Activated naive CD4-positive, alpha-beta T cell treated with anti-CD3 and anti-CD28 coated beads, Interleukin-2, amount 10 ng/mL, durations not matched to agents 7 days and 5 days (primary cell): ENCODE measurements at regions not wholly inside any gene's neighbourhood (a gene's known extent, or its start where the extent isn't known, plus 50 kb on each side); places are given as distances from the start of the nearest gene placed in this dataset.

ENCODE experiments used
- CTCF ChIA-PET: fragments of 350-600 bp; sonication (Branson Sonifier 250); formaldehyde crosslinking; loops from one replicate; lab custom pipeline; 2021; ENCODE audit warnings: antibody characterized with exemption; lab: Charles Lee
- DNase-seq: peaks from one replicate; pipeline ENCODE4 v3.0.0-alpha.2; 2020
- H3K27ac Mint-ChIP-seq: one replicate; pipeline ENCODE4 v1.8.0; 2021; ENCODE audit warnings: mild to moderate bottlenecking, moderate library complexity, mixed read lengths
- H3K27me3 Mint-ChIP-seq: one replicate; pipeline ENCODE4 v1.8.0; 2021; ENCODE audit warnings: mild to moderate bottlenecking, mixed read lengths
- H3K36me3 Mint-ChIP-seq: one replicate; pipeline ENCODE4 v1.8.0; 2021; ENCODE audit warnings: mixed read lengths
- H3K4me1 Mint-ChIP-seq: one replicate; pipeline ENCODE4 v1.8.0; 2021; ENCODE audit warnings: mixed read lengths
- H3K4me3 Mint-ChIP-seq: one replicate; pipeline ENCODE4 v1.8.0; 2021; ENCODE audit warnings: mild to moderate bottlenecking, moderate library complexity, mixed read lengths
- H3K9me3 Mint-ChIP-seq: one replicate; pipeline ENCODE4 v1.8.0; 2021; ENCODE audit warnings: mixed read lengths

DNA sequence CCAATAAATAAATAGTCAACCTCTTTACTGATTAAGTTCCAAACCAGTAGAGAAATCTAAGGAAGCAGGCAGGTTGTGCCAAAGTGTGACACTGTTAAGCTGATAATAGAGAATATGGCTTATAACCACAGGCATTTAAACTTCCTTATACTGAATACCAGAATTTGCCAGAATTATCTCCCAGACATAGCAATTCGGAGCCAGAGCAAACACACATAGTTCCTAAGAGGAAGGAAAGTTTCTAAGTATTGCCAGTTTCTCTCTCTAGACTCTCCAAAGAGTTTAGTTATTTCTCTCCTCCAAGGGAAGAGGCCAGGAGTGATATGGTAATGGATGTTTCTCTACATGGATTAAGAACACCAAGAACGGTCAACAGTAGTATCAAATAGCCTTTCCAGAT is 191.7 kb upstream of the CPEB2 start:
- no peaks in the 10 kb centered on the region for H3K9me3 Mint-ChIP-seq
- CTCF ChIA-PET = no interaction called here
- H3K27me3 Mint-ChIP-seq = no peaks in the 10 kb centered on the region
- DNase-seq = no peak
- no peaks in the 10 kb centered on the region for H3K36me3 Mint-ChIP-seq
- no peaks in the 10 kb centered on the region for H3K4me1 Mint-ChIP-seq
- no peak overlapping the region for H3K27ac Mint-ChIP-seq
- H3K4me3 Mint-ChIP-seq = no peak overlapping the region

DNA sequence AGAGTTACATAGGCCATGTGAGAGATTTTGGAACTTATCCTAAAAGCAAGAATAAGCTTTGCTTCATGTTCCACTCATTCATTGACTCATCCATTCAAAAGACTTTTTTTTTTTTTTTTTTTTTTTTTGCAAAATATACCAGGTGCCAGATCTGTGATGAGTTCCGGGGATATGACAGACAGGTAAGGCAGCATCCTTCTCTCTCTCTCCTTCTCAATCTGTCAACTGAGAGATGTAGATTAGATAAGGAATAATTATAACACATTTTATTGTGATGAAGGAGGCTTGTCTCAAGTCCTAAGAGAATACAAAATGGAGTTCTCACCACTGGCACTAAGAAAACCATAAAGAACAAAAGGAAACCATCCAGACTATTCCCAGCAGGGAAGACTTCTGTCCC is 190.2 kb upstream of the CPEB2 start:
- H3K27me3 Mint-ChIP-seq = no peaks in the 10 kb centered on the region
- H3K9me3 Mint-ChIP-seq = no peaks in the 10 kb centered on the region
- DNase-seq = no peak
- CTCF ChIA-PET = no interaction called here
- no peak overlapping the region for H3K4me3 Mint-ChIP-seq
- H3K36me3 Mint-ChIP-seq = no peaks in the 10 kb centered on the region
- no peaks in the 10 kb centered on the region for H3K4me1 Mint-ChIP-seq
- H3K27ac Mint-ChIP-seq = no peak overlapping the region

DNA sequence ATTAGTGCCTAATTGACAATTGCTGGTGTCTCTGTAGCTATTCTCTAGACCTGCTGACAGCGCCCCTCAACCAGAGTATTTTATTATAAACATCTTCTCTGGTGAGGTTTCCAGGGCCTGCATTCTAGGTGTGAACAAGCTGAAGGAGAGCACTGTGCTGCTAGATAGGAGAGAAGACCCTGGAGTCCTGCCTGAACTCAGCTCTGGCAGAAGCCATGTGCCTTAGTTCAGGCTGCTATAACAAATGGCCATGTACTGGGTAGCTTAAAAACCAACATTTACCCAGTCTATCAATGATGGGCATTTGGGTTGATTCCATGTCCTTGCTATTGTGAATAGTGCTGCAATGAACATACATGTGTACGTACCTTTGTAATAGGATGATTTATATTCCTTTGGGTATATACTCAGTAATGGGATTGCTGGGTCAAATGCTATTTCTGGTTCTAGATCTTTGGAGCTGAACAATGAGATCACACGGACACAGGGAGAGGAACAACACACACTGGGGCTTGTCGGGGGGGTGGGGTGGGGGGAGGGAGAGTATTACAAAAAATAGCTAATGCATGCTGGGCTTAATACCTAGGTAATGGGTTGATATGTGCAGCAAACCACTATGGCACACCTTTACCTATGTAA is 185.5 kb upstream of the CPEB2 start:
- H3K36me3 Mint-ChIP-seq = no peaks in the 10 kb centered on the region
- no peaks in the 10 kb centered on the region for H3K4me1 Mint-ChIP-seq
- CTCF ChIA-PET = interaction anchor here (1.1 kb wide), 1 partner anchor 10 kb away, joined by 4 read pairs; no protein-coding TSS in a partner anchor
- H3K9me3 Mint-ChIP-seq = no peaks in the 10 kb centered on the region
- no peaks in the 10 kb centered on the region for H3K27me3 Mint-ChIP-seq
- H3K27ac Mint-ChIP-seq = no peak overlapping the region
- no peak for DNase-seq
- H3K4me3 Mint-ChIP-seq = no peak overlapping the region

DNA sequence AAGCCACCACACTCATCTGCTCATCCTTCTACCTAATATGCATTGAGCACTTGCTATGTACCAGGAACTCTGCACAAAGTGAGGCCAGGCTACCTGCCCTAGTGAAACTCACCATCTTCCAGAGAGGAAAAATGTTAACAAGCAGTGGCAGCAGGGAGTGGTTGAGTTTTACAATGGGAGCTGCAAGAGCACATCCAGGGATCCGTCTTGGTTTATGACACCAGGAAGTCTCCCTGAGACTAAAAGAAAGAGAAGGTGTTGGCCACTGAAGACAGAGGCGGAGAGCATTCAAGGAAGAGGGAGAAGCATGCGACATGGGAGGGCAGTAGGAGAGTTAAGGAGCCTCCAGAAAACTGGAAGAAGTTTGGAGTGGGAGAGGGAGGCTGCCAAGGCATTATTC is 178.1 kb upstream of the CPEB2 start:
- Mint-ChIP-seq H3K4me3 (no peak overlapping the region), H3K27ac (no peak overlapping the region), H3K27me3 (no peaks in the 10 kb centered on the region), H3K9me3 (no peaks in the 10 kb centered on the region), H3K36me3 (no peaks in the 10 kb centered on the region), H3K4me1 (no peaks in the 10 kb centered on the region)
- CTCF ChIA-PET = interaction anchor here (0.7 kb wide), 1 partner anchor 10 kb away, joined by 3 read pairs; no protein-coding TSS in a partner anchor
- no peak for DNase-seq

DNA sequence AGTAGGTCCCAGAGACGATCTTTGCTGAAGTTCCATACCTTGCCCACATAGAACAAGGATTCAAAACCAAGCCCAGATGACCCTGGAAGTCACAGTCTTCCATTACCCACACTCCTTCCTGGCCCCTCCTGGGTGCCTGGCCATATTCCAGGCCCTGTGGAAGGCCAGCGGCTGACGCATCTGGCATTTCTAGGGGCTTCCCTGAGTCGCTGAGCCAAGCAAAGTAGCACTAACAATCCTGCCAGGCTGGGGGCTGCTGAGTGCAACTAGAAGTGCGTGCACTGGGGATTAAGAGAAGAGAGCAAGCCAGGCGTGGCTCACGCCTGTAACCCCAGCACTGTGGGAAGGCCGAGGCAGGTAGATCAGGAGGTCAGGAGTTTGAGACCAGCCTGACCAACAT is 175.2 kb upstream of the CPEB2 start:
- Mint-ChIP-seq H3K9me3 (no peaks in the 10 kb centered on the region), H3K27ac (no peak overlapping the region), H3K4me3 (no peak overlapping the region), H3K4me1 (no peaks in the 10 kb centered on the region), H3K27me3 (no peaks in the 10 kb centered on the region), H3K36me3 (no peaks in the 10 kb centered on the region)
- CTCF ChIA-PET = interaction anchor here (1.0 kb wide), 1 partner anchor 11 kb away, joined by 4 read pairs; no protein-coding TSS in a partner anchor
- no peak for DNase-seq

DNA sequence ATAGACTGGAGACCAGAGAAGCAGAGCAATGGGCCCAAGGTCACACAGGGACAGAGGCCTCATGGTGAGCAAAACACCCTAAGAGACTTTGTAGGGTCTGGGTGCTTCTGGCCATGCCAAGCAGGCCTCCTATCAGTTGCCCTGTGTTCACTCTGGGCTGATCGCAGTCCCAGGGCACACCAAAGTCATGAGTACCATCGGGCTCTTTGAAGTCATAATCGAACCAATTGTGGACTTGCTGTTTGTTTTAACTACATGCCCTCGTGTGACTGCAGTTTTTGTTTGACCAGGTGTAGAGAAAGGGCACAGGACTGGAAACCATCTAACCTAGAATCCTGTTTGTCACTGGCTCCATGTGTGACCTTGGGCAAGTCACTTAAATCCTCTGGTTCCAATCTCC is 172.5 kb upstream of the CPEB2 start:
- H3K4me1 Mint-ChIP-seq = no peaks in the 10 kb centered on the region
- H3K27ac Mint-ChIP-seq = no peak overlapping the region
- no peak for DNase-seq
- H3K4me3 Mint-ChIP-seq = no peak overlapping the region
- CTCF ChIA-PET = no interaction called here
- H3K9me3 Mint-ChIP-seq = no peaks in the 10 kb centered on the region
- no peaks in the 10 kb centered on the region for H3K36me3 Mint-ChIP-seq
- no peaks in the 10 kb centered on the region for H3K27me3 Mint-ChIP-seq

DNA sequence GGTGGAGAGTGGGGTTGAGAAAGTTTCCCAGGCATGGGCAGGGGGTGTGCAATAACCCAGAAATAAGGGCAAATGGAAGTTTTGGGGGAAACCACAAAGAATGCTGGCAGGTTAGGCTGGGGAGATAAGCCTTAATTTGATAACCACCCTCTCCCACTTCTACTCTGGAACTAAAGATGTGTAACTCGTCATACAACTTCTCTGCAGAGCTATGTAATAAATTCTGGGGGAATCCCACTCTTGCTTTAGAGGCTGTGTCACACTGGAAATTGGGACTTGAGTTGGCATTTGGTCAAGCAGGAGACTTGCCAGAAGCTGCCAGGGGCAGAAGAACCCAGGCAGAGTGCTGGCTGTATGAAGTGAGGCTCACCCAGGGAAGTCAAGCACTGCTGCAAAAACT is 170.9 kb upstream of the CPEB2 start:
- CTCF ChIA-PET = no interaction called here
- no peak overlapping the region for H3K27ac Mint-ChIP-seq
- H3K4me1 Mint-ChIP-seq = no peaks in the 10 kb centered on the region

DNA sequence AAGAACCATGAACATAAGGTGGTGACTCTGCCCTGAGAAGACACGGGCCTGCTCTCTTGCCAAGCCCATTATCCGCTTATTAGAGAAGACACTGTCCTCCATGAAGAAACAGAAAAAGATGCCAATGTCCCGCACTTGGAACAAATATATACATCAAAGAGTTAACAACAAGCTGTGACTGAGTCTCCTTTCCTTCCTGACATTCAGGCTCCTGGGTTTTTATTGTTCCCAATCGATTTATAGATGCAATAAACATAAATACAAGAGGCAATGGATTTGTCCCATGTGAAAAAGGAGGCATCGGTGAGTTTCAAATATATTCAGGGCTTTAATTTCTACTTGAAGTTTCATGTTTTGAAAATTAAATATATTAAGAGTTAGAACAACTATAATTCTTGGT is 169.2 kb upstream of the CPEB2 start:
- no peaks in the 10 kb centered on the region for H3K27me3 Mint-ChIP-seq
- no peaks in the 10 kb centered on the region for H3K36me3 Mint-ChIP-seq
- no peak overlapping the region for H3K4me3 Mint-ChIP-seq
- H3K27ac Mint-ChIP-seq = no peak overlapping the region
- no peak for DNase-seq
- H3K4me1 Mint-ChIP-seq = no peaks in the 10 kb centered on the region
- H3K9me3 Mint-ChIP-seq = no peaks in the 10 kb centered on the region
- CTCF ChIA-PET = no interaction called here

More for the DNA sequence above, 170.9 kb upstream of the CPEB2 start:
- Mint-ChIP-seq H3K36me3 (no peaks in the 10 kb centered on the region), H3K9me3 (no peaks in the 10 kb centered on the region), H3K4me3 (no peak overlapping the region), H3K27me3 (no peaks in the 10 kb centered on the region)
- no peak for DNase-seq

DNA sequence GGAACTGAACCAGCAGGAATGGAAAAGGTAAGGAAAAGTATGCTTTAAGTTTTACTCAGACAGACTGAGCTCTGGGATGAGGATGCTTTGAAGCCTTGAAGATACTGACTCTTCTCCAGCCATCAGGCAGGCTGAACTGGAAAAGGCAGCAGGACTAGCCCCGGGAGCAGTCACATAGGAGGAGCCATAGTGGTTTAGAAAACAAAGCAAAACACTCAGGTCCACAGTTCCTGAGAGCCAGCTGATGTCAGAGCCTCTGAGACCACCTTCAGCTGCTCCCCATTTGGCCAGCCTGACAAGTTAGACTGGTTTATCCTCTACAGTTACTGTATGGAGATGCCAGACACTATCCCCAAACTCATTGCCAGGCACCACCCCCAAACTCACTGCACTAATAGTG is 167.9 kb upstream of the CPEB2 start:
- CTCF ChIA-PET = interaction anchor here (0.7 kb wide), 1 partner anchor 10 kb away, joined by 3 read pairs; no protein-coding TSS in a partner anchor
- Mint-ChIP-seq H3K36me3 (no peaks in the 10 kb centered on the region), H3K27me3 (no peaks in the 10 kb centered on the region), H3K4me3 (no peak overlapping the region), H3K9me3 (no peaks in the 10 kb centered on the region), H3K27ac (no peak overlapping the region), H3K4me1 (no peaks in the 10 kb centered on the region)
- DNase-seq = no peak

DNA sequence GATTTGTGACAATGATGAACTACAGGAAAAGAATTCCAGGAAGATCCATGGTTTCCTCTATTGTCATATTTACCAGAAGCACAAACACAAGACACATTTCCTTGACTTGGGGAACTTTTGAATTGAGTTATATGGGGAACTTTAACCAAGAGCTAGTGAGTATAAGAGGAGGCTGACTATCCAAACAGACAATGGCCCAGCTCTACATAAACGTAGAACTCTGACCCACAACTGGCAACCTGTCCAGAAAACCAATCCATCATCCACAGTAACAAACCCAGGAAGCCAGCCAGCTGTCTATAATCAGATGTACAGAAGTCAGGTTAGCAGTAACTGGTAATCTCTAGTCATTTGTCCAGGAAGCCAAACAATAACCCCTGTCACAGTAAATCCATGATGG is 167.0 kb upstream of the CPEB2 start:
- no peaks in the 10 kb centered on the region for H3K27me3 Mint-ChIP-seq

DNA sequence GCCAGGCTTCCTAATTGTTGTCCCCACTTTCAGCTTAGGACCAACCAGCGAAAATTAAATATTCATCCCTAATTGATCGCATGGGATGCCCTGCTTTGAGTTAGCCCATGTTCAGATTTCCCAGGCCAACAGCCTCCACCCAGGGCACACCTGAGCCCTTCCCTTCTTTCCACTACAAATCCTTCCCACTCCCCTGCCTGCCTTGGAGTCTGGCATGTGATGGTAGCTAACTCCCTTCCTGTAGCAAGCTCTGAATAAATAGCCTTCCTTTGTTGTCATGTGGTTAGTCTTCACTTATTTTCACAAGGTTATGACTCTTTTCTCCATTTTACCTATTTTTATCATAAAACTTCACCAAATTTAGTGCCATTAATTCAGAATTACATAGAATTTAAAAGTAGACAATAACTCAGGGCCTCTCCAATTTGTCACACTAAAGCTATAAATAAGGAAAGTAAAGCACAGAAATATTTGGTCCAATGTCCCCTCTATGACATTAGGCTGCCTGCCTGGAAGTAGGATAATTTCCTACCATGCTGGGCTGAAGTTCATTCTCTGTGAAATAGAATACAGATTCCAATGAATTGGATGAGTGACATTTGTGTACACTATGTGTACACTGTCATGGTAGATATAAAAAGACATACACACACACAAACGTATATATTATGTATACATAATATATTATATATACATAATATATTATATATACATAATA is 166.4 kb upstream of the CPEB2 start:
- CTCF ChIA-PET = interaction anchor here (1.0 kb wide), 1 partner anchor 10 kb away, joined by 4 read pairs; no protein-coding TSS in a partner anchor
- Mint-ChIP-seq H3K4me1 (no peaks in the 10 kb centered on the region), H3K27me3 (no peaks in the 10 kb centered on the region), H3K9me3 (no peaks in the 10 kb centered on the region), H3K4me3 (no peak overlapping the region), H3K27ac (no peak overlapping the region), H3K36me3 (no peaks in the 10 kb centered on the region)
- DNase-seq = no peak

More for the DNA sequence above, 167.0 kb upstream of the CPEB2 start:
- Mint-ChIP-seq H3K9me3 (no peaks in the 10 kb centered on the region), H3K27ac (no peak overlapping the region), H3K36me3 (no peaks in the 10 kb centered on the region), H3K4me3 (no peak overlapping the region), H3K4me1 (no peaks in the 10 kb centered on the region)
- CTCF ChIA-PET = interaction anchor here (1.0 kb wide), 1 partner anchor 10 kb away, joined by 4 read pairs; no protein-coding TSS in a partner anchor
- no peak for DNase-seq

DNA sequence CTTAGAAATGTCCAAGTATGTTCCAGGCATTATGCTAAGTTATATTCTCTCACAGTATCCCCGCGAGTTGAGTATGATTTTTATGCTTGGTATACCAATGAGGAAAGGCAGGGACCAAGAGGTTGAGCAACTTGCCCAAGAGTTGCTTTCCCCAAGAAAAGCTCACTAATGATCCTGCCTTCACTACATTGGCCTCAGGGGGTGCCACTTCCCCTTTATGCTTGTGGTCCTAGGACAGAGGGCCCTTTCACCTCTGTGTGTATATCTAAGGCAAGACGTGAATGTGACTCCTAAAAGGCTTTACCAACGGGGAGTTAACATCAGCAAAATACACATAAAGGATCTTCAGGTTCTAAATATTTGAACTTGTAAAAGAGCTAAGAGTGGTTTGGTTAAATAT is 164.4 kb upstream of the CPEB2 start:
- no peak overlapping the region for H3K27ac Mint-ChIP-seq

DNA sequence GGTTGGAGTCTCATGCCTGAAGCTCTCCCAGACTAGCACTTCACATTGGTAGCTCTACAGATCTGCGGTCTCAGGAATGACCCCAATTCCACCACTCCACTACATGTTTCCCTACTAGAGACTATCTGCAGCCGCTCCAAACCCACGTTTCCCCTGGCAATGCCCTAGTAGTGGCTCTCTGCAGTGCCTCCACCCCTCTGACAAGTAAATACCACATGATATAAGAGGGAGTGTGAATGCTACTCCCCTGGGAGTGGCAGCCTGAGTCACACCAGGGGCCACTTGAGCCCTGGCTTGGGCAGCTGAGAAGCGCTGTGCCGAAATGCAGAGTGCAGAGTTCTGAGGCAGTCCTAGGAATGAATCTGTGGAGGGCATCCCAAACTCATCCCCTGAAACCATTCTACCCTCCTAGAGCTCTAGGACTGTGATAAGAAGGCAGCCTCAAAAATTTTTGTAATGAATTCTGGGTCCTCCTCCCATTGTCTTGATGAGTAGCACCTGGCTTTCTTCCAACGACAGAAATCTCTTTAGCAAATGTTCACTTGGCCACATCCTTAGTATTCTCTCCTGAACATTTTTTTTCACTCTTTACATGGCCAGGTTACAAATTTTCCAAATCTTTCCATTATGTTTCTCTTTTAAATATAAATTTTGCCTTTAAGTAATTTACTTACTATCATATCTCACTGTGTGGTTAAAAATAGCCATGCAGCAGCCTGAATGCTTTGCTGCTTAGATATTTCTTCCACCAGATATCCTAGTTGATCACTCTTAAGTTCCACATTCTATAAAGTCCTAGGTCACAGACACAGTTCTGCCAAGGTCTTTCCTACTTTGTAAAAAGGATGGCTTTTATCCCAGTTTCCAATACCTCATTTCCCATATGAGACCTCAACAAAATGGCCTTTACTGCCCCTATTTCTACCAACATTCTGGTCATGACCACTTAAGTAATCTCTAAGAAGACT is 160.2 kb upstream of the CPEB2 start:
- Mint-ChIP-seq H3K9me3 (peaks cover 3% of the 10 kb centered on the region), H3K27me3 (peaks cover 4% of the 10 kb centered on the region), H3K4me3 (no peak overlapping the region), H3K27ac (no peak overlapping the region), H3K36me3 (no peaks in the 10 kb centered on the region), H3K4me1 (no peaks in the 10 kb centered on the region)
- CTCF ChIA-PET = no interaction called here
- DNase-seq = no peak

More for the DNA sequence above, 164.4 kb upstream of the CPEB2 start:
- Mint-ChIP-seq H3K27me3 (peaks cover 4% of the 10 kb centered on the region), H3K36me3 (no peaks in the 10 kb centered on the region), H3K9me3 (peaks cover 3% of the 10 kb centered on the region), H3K4me3 (no peak overlapping the region), H3K4me1 (no peaks in the 10 kb centered on the region)
- DNase-seq = no peak
- CTCF ChIA-PET = no interaction called here

DNA sequence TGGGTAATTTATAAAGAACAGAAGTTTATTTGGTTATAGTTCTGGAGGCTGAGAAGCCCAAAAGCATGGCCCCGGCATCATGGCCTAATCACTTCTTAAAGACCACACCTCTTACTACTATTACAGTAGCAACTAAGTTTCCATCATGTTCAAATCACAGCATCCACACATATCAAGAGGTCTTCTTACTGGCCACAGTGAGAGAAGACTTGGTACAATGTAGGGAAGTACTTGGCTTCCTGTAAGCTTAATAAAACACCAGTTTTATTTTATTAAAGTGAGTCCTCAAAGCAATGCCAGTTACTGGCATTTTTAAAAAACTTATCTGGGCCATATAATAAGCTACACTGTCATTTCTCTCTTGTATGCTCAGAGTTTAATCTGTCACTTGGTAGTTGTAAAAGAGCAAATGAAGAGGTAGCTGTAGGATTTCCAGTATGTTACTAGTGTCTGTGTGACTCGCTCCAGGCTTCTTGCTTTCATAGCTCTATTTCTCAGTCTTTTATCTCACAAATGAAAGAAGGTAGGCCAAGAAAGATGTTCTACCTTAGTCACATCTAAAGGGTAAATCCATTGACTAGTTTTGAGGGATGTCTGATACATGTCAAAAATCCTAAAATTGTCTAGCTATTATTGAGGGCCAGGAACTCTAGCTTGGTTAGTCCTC is 159.2 kb upstream of the CPEB2 start:
- Mint-ChIP-seq H3K27me3 (peaks cover 4% of the 10 kb centered on the region), H3K9me3 (peaks cover 3% of the 10 kb centered on the region), H3K4me1 (no peaks in the 10 kb centered on the region), H3K4me3 (no peak overlapping the region), H3K27ac (no peak overlapping the region), H3K36me3 (no peaks in the 10 kb centered on the region)
- CTCF ChIA-PET = no interaction called here
- DNase-seq = no peak
